Omental fat pad (tissue), 3 donors: ENCODE measurements at regions not wholly inside any gene's neighbourhood (a gene's known extent, or its start where the extent isn't known, plus 50 kb on each side); places are given as distances from the start of the nearest gene placed in this dataset.

Source experiments
- ATAC-seq: fragments of 150-250 bp; one replicate; pipeline ENCODE4 v1.9.1; 2016; ENCODE audit warnings: mild to moderate bottlenecking, moderate library complexity; ENCODE audit not compliant: low FRiP score
- DNase-seq: peaks from one replicate; pipeline ENCODE4 v3.0.0-alpha.2; 2019; ENCODE audit warnings: low spot score
- CTCF ChIP-seq, 3 donors: fragments of 450-650 bp; IDR thresholded peaks; one replicate each; pipeline ENCODE4 v1.5.1; 2016 to 2017; ENCODE audit warnings: antibody characterized with exemption in 3 of 3, mild to moderate bottlenecking in 3 of 3, moderate library complexity in 2 of 3

GRCh38 chr2:198749364-198749763, 708.4 kb downstream of the SATB2 start:
- TF ChIP-seq CTCF (IDR thresholded peaks at IDR 0.05), result no peak
- ATAC-seq (no peak), DNase-seq (no peak)

- no peak for ATAC-seq
- TF ChIP-seq CTCF (IDR thresholded peaks at IDR 0.05), result no peak
These were observed 725.8 kb downstream of the SATB2 start for GRCh38 chr2:198731842-198732399.

GRCh38 chr2:198720266-198720665, 737.5 kb downstream of the SATB2 start:
- ATAC-seq (no peak), DNase-seq (no peak)
- TF ChIP-seq CTCF (IDR thresholded peaks at IDR 0.05), result no peak

More at GRCh38 chr2:198731842-198732399, 725.8 kb downstream of the SATB2 start:
- no peak for DNase-seq

- TF ChIP-seq CTCF (IDR thresholded peaks at IDR 0.05), result no peak
- no peak for DNase-seq
- ATAC-seq, result no peak
These were observed 740.3 kb downstream of the SATB2 start for GRCh38 chr2:198717451-198717850.

- TF ChIP-seq CTCF (IDR thresholded peaks at IDR 0.05), result no peak
- DNase-seq (no peak), ATAC-seq (no peak)
These were observed 742.4 kb downstream of the SATB2 start for GRCh38 chr2:198715302-198715835.

GRCh38 chr2:198712485-198712884, 745.3 kb downstream of the SATB2 start:
- no peak for TF ChIP-seq CTCF (IDR thresholded peaks at IDR 0.05)
- ATAC-seq (no peak), DNase-seq (no peak)

- no peak for TF ChIP-seq CTCF (IDR thresholded peaks at IDR 0.05)
- DNase-seq, result no peak
- no peak for ATAC-seq
These were observed 746.3 kb downstream of the SATB2 start for GRCh38 chr2:198711484-198711883.
